ENCODE measurements at regions not wholly inside any gene's neighbourhood (a gene's known extent, or its start where the extent isn't known, plus 50 kb on each side); places are given as distances from the start of the nearest gene placed in this dataset.
"Not testable (repeated sequence)": the region's sequence is repeated elsewhere in the genome, so short reads cannot be mapped to it uniquely, and the experiment has no call there.

- DNase-seq (ENCODE audit: low read depth in 2 of 2), result no peak
These were observed 272.9 kb downstream of the KLHL13 start for GRCh38 chrX:117843749-117844148.

DNA sequence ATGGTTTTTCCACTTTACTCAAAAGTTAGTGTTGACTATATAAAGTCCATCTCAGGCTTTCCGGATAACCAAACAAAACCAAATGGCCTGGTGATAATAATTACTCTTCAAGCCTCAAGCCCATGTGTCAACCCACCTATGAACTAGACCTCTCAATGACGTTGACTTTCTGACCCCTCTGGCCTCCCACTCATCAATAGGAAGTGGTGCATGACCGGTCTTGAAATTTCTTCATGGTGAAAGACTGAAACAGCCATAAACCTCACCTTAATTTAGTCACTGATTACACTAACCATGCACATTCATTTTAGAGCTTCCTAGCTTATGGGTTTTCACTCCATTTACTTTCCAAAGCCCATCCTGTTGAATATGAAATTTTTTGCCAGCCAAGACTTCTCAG is 276.0 kb downstream of the KLHL13 start:
- no peak for DNase-seq (ENCODE audit: low read depth in 2 of 2)

DNA sequence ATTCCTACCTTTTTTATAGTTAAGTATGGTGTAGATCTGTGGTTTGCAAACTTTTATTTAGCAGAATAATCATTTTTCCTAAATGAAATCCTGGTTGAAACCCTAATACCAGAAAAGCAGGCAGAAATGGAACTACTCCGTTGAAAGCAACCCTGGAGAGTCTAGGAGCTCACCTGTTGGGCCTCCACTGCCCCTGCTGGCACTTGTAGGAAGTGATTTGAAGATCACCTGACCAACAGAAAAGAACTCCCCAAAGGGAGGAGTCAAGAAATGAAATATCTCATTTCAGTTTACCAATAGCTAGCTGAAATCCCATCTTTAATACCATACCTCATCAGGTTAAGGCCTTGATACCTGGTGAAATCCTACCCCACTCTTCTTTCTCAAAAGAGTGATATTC is 277.1 kb downstream of the KLHL13 start:
- no peak for DNase-seq (ENCODE audit: low read depth in 2 of 2)

- DNase-seq (ENCODE audit: low read depth in 2 of 2), result no peak
These were observed 277.9 kb downstream of the KLHL13 start for GRCh38 chrX:117838581-117839331.

- no peak for DNase-seq (ENCODE audit: low read depth in 2 of 2)
These were observed 281.6 kb downstream of the KLHL13 start for GRCh38 chrX:117835034-117835433.

- DNase-seq (ENCODE audit: low read depth in 2 of 2), result no peak
These were observed 282.5 kb downstream of the KLHL13 start for GRCh38 chrX:117834076-117834475.

DNA sequence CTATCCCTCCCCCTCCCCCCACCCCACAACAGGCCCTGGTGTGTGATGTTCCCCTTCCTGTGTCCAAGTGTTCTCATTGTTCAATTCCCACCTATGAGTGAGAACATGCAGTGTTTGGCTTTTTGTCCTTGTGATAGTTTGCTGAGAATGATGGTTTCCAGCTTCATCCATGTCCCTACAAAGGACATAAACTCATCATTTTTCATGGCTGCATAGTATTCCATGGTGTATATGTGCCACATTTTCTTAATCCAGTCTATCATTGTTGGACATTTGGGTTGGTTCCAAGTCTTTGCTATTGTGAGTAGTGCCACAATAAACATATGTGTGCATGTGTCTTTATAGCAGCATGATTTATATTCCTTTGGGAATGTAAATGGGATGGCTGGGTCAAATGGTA is 295.1 kb downstream of the KLHL13 start:
- not testable (repeated sequence) for DNase-seq (ENCODE audit: low read depth in 2 of 2)

DNA sequence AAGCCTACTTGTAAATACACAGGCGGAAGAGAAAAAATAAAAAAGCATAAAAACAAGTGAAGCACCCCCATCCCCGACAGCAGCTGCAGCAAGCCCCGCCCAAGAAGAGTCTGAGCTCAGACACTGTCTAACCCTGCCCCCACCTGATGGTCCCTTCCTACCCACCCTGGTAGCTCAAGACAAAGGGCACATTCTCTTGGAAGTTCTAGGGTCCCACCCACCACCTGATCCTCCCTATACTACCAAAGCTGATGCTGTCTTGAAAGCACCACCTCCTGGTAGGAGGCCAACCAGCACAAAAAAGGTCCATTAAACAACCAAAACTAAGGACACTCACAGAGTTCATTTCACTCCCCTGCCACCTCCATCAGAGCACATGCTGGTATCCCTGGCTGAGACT is 308.2 kb downstream of the KLHL13 start:
- no peak for DNase-seq (ENCODE audit: low read depth in 2 of 2)

DNA sequence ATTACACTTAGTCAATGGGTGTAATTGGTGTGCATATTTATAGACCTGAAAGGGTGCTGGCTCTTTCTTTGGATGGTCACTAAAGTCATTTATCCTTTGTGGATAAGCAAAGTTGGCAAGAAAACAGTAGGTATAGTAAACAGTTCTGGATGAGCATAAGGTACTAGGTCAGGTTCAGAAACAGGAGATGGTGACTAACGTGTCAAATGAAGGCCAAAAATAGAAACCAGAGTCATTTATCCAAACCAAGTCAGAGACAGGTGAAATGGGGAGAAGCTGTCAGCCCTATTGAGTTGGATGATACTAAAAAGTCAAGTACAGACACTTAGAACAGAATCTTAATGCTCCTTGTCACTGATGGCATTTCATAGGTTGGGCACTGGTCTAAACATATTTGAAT is 313.1 kb downstream of the KLHL13 start:
- DNase-seq (ENCODE audit: low read depth in 2 of 2), result no peak

- DNase-seq (ENCODE audit: low read depth in 2 of 2), result no peak
These were observed 328.3 kb downstream of the KLHL13 start for GRCh38 chrX:117788339-117788738.

GRCh38 chrX:117771384-117771783 is 345.2 kb downstream of the KLHL13 start:
- DNase-seq (ENCODE audit: low read depth in 2 of 2), result no peak

GRCh38 chrX:117768861-117769604 is 347.6 kb downstream of the KLHL13 start:
- no peak for DNase-seq (ENCODE audit: low read depth in 2 of 2)

DNA sequence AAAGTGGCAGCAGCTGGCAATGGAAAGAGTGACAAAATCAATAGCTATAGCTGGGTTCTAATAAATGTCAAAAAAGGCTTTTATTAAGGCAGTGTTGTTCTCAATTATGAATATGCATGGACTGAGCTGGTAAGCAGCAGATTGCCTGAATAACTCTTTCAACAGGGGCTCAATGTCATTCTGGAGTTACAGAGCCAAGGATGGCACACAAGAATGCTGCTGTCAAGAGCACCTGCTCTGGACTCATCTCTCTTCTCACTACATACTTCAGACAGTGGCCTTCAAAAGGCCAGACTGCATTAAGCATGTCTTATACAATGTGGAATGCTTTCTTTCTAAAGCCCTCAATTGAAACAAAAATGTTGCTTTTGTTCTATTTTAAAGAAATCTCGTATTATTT is 351.4 kb downstream of the KLHL13 start:
- no peak for DNase-seq (ENCODE audit: low read depth in 2 of 2)

GRCh38 chrX:117752745-117753144 is 363.9 kb downstream of the KLHL13 start:
- DNase-seq (ENCODE audit: low read depth in 2 of 2), result no peak

DNA sequence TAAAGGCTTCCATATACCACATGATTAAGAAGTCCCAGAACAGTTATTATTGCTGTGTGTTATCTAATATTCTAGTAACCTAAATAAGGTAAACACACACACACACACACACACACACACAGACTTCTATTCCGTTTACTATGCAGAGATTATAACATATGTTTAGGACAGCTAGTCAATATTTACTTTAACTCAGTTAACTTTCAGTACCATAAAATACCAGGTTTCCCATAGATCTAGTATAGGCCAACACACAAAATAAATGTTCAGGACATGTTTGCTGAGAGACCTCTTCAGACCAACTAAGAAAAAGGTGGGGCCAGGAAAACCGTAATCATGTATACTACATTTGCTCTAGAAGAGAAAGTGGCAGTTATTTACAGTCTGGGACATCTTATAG is 365.5 kb downstream of the KLHL13 start:
- no peak for DNase-seq (ENCODE audit: low read depth in 2 of 2)

DNA sequence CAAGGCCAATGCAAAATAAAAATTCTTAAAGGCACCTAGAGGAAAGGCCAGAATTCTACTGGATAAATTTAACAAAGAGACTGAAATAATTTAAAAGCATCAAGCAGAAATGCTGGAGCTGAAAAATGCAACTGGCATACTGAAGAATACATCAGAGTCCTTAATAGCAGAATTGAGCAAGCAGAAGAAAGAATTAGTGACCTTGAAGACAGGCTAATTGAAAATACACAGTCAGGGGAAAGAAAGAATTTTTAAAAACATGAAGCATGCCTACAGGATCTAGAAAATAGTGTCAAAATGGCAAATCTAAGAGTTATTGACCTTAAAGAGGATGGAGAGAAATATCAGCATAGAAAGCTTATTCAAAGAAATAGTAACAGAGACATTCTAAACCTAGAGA is 371.7 kb downstream of the KLHL13 start:
- DNase-seq (ENCODE audit: low read depth in 2 of 2), result no peak

DNA sequence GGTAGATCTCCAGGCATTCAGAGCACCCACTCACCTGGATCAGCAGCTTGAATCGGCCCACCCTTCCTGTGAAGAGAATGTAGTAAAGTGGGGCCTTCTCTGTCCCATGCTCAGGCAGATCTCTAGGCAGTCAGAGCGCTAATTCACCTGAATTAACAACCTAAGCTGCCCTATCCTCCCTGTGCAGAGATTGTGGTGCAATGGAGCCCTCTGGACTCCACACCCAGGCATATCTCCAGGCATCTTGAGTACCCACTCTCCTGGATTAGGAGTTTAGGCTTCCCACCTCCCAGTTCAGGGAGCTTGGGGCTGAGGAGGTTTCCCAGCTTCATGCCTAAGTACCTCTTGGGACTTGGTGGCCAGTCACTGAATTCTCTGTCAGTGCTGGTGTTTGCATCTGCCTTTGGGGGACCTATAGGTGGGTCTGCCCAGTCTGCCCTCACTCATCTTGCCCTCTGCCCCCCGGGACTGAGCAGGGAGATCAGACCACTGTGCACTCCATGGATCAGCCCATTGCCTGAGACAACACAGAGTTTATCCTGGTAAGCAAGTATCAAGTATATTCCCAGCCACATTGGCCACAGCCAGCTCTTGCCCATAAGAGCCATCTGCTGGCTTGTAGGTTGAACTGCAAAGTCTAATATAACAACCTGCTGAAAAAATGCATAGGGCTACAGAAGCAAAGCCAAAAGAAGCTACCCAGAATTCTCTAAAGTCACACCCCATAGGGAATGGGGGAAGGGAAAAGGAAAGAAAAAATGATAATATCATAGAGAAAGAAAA is 372.9 kb downstream of the KLHL13 start:
- DNase-seq (ENCODE audit: low read depth in 2 of 2), result peak in 1 of 2 donors; percentile 0

GRCh38 chrX:117713411-117713810 is 403.2 kb downstream of the KLHL13 start:
- DNase-seq (ENCODE audit: low read depth in 2 of 2), result no peak

- no peak for DNase-seq (ENCODE audit: low read depth in 2 of 2)
These were observed 404.8 kb downstream of the KLHL13 start for GRCh38 chrX:117711782-117712181.

DNA sequence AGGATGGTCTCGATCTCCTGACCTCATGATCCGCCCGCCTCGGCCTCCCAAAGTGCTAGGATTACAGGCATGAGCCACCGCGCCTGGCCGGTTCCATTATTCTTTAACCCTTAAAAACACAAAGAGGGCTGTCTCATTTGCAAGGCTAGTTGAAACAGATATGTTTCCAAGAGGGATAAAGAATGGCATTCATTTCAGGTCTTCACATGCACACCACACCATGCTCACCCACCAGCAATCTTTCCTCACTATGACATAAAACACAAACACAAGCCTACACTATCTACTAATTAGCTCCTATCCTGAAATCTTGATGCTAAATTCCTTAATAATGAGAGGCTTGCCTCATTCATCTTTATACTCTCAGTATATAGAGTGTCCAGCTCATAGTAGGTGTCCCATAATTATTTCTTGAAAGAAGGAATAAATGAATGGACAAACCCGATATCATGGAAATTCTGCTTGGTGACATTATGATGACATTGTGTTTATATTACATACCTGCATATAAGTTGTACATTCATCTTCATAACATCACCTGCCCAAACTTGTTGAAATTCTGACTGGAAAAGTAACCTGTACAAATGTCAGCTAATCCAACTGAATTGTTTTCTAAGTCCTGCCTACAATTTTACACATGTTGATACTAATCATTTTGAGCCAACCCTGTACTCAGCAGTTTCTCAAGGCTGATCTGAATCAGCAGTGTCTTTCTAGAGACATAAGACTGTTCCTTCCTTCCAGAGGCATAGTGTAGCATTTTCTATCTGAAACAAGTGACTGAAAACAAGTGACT is 408.5 kb downstream of the KLHL13 start:
- no peak for DNase-seq (ENCODE audit: low read depth in 2 of 2)

- no peak for DNase-seq (ENCODE audit: low read depth in 2 of 2)
These were observed 415.6 kb downstream of the KLHL13 start for GRCh38 chrX:117701050-117701449.

DNA sequence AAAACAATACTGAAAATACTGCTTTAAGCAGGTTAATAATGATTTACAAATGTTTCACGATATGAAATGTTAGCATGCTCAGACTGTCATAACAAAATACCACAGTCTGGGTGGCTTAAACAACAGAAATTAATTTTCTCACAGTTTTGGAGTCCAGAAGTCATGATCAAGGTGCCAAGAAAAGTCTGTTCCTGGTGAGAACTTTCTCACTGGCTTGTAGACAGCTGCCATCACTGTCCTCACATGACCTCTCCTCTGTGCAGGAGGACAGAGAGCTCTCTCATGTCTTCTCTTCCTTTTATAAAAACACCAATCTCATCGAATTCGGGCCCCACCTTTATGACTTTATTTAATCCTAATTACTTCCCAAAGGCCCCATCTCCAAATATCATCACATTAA is 426.7 kb downstream of the KLHL13 start:
- no peak for DNase-seq (ENCODE audit: low read depth in 2 of 2)
